MM.1S (cell line): ENCODE measurements at regions not wholly inside any gene's neighbourhood (a gene's known extent, or its start where the extent isn't known, plus 50 kb on each side); places are given as distances from the start of the nearest gene placed in this dataset.

Experiments
- CTCF ChIP-seq: fragments of 300-600 bp; sonication (generic); IDR thresholded peaks from 2 replicates; pipeline ENCODE4 v1.5.1; 2016; ENCODE audit warnings: antibody characterized with exemption, low read length, mixed read lengths
- EZH2 ChIP-seq: fragments of 300-600 bp; sonication (generic); optimal IDR thresholded peaks from 2 replicates; pipeline ENCODE3; 2017; ENCODE audit warnings: low read depth, mild to moderate bottlenecking, antibody characterized with exemption, low read length, mixed read lengths

- no peak for TF ChIP-seq CTCF
- no peak for TF ChIP-seq EZH2
Measured at GRCh38 chr13:79673310-79673992, 192.5 kb downstream of the NDFIP2 start.
